ENCODE measurements at regions not wholly inside any gene's neighbourhood (a gene's known extent, or its start where the extent isn't known, plus 50 kb on each side); places are given as distances from the start of the nearest gene placed in this dataset.
"Not testable (repeated sequence)": the region's sequence is repeated elsewhere in the genome, so short reads cannot be mapped to it uniquely, and the experiment has no call there.

- DNase-seq (ENCODE audit: low spot score in 2 of 2), result no peak
- no peak overlapping the region for H3K4me3 ChIP-seq
- H3K9me3 ChIP-seq, result peaks cover 0 to 4% of the 10 kb centered on the region in 2 donors
- H3K27ac ChIP-seq, result no peak overlapping the region
- intact Hi-C loops (cut with DNase I; ENCODE audit: low total_unique reads), result no loop called here
- no peaks in the 10 kb centered on the region for H3K36me3 ChIP-seq
- no peaks in the 10 kb centered on the region for H3K4me1 ChIP-seq
- TF ChIP-seq POLR2A (IDR thresholded peaks at IDR 0.05) (no peak), POLR2AphosphoS5 (IDR thresholded peaks at IDR 0.05) (no peak)
- H3K27me3 ChIP-seq, result no peaks in the 10 kb centered on the region
Observed at GRCh38 chr5:57929271-57929670, 446.7 kb upstream of the ACTBL2 start.

GRCh38 chr5:57923094-57923493 is 440.5 kb upstream of the ACTBL2 start:
- H3K4me3 ChIP-seq; H3K27me3 ChIP-seq; intact Hi-C loops (cut with DNase I; ENCODE audit: low total_unique reads); H3K9me3 ChIP-seq; H3K4me1 ChIP-seq; H3K27ac ChIP-seq; DNase-seq (ENCODE audit: low spot score in 2 of 2); H3K36me3 ChIP-seq: not testable (repeated sequence)

- no peak overlapping the region for H3K4me3 ChIP-seq
- no peak for DNase-seq (ENCODE audit: low spot score in 2 of 2)
- H3K27ac ChIP-seq, result no peak overlapping the region
Observed at GRCh38 chr5:57917004-57917403, 434.4 kb upstream of the ACTBL2 start.

GRCh38 chr5:57915536-57915935 is 432.9 kb upstream of the ACTBL2 start:
- no peaks in the 10 kb centered on the region for H3K27me3 ChIP-seq
- H3K9me3 ChIP-seq, result no peaks in the 10 kb centered on the region
- no peaks in the 10 kb centered on the region for H3K36me3 ChIP-seq
- H3K4me3 ChIP-seq, result no peak overlapping the region
- H3K27ac ChIP-seq, result no peak overlapping the region
- TF ChIP-seq POLR2A (IDR thresholded peaks at IDR 0.05), result no peak
- TF ChIP-seq POLR2AphosphoS5 (IDR thresholded peaks at IDR 0.05), result no peak
- no peak for TF ChIP-seq CTCF (IDR thresholded peaks at IDR 0.05)
- intact Hi-C loops (cut with DNase I; ENCODE audit: low total_unique reads), result no loop called here
- H3K4me1 ChIP-seq, result no peaks in the 10 kb centered on the region
- no peak for DNase-seq (ENCODE audit: low spot score in 2 of 2)

More at GRCh38 chr5:57917004-57917403, 434.4 kb upstream of the ACTBL2 start:
- intact Hi-C loops (cut with DNase I; ENCODE audit: low total_unique reads), result no loop called here
- Histone ChIP-seq H3K4me1 (no peaks in the 10 kb centered on the region), H3K9me3 (no peaks in the 10 kb centered on the region), H3K36me3 (no peaks in the 10 kb centered on the region), H3K27me3 (no peaks in the 10 kb centered on the region)
- TF ChIP-seq CTCF (IDR thresholded peaks at IDR 0.05) (no peak), POLR2A (IDR thresholded peaks at IDR 0.05) (no peak)

- H3K27me3 ChIP-seq, result no peaks in the 10 kb centered on the region
- no peaks in the 10 kb centered on the region for H3K9me3 ChIP-seq
- H3K36me3 ChIP-seq, result no peaks in the 10 kb centered on the region
- H3K27ac ChIP-seq, result no peak overlapping the region
- no peaks in the 10 kb centered on the region for H3K4me1 ChIP-seq
- intact Hi-C loops (cut with DNase I; ENCODE audit: low total_unique reads), result no loop called here
- H3K4me3 ChIP-seq, result no peak overlapping the region
- TF ChIP-seq POLR2AphosphoS5 (IDR thresholded peaks at IDR 0.05) (no peak), CTCF (IDR thresholded peaks at IDR 0.05) (no peak), POLR2A (IDR thresholded peaks at IDR 0.05) (no peak)
- DNase-seq (ENCODE audit: low spot score in 2 of 2), result no peak
Observed at GRCh38 chr5:57911438-57911837, 428.8 kb upstream of the ACTBL2 start.

- Histone ChIP-seq H3K9me3 (no peaks in the 10 kb centered on the region), H3K27me3 (no peaks in the 10 kb centered on the region), H3K4me3 (no peak overlapping the region), H3K27ac (no peak overlapping the region), H3K4me1 (no peaks in the 10 kb centered on the region), H3K36me3 (no peaks in the 10 kb centered on the region)
- no peak for TF ChIP-seq POLR2AphosphoS5 (IDR thresholded peaks at IDR 0.05)
- no peak for TF ChIP-seq POLR2A (IDR thresholded peaks at IDR 0.05)
- no peak for TF ChIP-seq CTCF (IDR thresholded peaks at IDR 0.05)
- DNase-seq (ENCODE audit: low spot score in 2 of 2), result no peak
- intact Hi-C loops (cut with DNase I; ENCODE audit: low total_unique reads), result no loop called here
Observed at GRCh38 chr5:57906671-57907070, 424.1 kb upstream of the ACTBL2 start.

Data from breast epithelium (tissue), 4 donors.